Natural killer cell (primary cell): ENCODE measurements at regions not wholly inside any gene's neighbourhood (a gene's known extent, or its start where the extent isn't known, plus 50 kb on each side); places are given as distances from the start of the nearest gene placed in this dataset.

Experiments used
- ATAC-seq, 3 donors: fragments of 150-1000 bp in 2 of 3; fragments of 200-7000 bp in 1 of 3; cut with Tn5 transposase; 1 replicate in 1 of 3; 2 replicates in 2 of 3; pipeline ENCODE4 v1.10.0; 2021; ENCODE audit warnings: mild to moderate bottlenecking in 2 of 3, moderate library complexity in 2 of 3
- DNase-seq, 2 donors: peaks; one replicate each; pipeline versions ENCODE4 v3.0.0 to v3.0.0-alpha.2; 2013 to 2021; ENCODE audit warnings: mixed read lengths in 1 of 2
- H3K27ac ChIP-seq: one replicate; pipeline ENCODE4 v1.5.1; 2013; ENCODE audit warnings: mild to moderate bottlenecking, low read length
- H3K27me3 ChIP-seq: one replicate; pipeline ENCODE4 v1.6.1; 2013; ENCODE audit warnings: low read length; ENCODE audit not compliant: control insufficient read depth, insufficient read depth
- H3K36me3 ChIP-seq: one replicate; pipeline ENCODE4 v1.6.1; 2013; ENCODE audit warnings: low read length; ENCODE audit not compliant: control insufficient read depth, insufficient read depth
- H3K4me1 ChIP-seq: one replicate; pipeline ENCODE4 v1.6.1; 2013; ENCODE audit warnings: low read length; ENCODE audit not compliant: control insufficient read depth, insufficient read depth
- H3K4me3 ChIP-seq: one replicate; pipeline ENCODE4 v1.5.1; 2013; ENCODE audit warnings: low read length
- H3K9me3 ChIP-seq: one replicate; pipeline ENCODE4 v1.6.1; 2013; ENCODE audit warnings: low read length; ENCODE audit not compliant: control insufficient read depth, insufficient read depth
- H3K27ac Mint-ChIP-seq, 2 donors: one replicate each; pipeline ENCODE4 v1.8.0; 2022; ENCODE audit warnings: mild to moderate bottlenecking in 2 of 2, mixed read lengths in 2 of 2, moderate library complexity in 1 of 2
- H3K27me3 Mint-ChIP-seq, 2 donors: one replicate each; pipeline ENCODE4 v1.8.0; 2022; ENCODE audit warnings: low read depth in 2 of 2, mixed read lengths in 2 of 2
- H3K36me3 Mint-ChIP-seq: one replicate; pipeline ENCODE4 v1.8.0; 2022; ENCODE audit warnings: mixed read lengths
- H3K4me1 Mint-ChIP-seq, 2 donors: one replicate each; pipeline ENCODE4 v1.8.0; 2022; ENCODE audit warnings: mixed read lengths in 2 of 2
- H3K4me3 Mint-ChIP-seq: one replicate; pipeline ENCODE4 v1.8.0; 2022; ENCODE audit warnings: mild to moderate bottlenecking, moderate library complexity, mixed read lengths
- H3K9me3 Mint-ChIP-seq, 2 donors: one replicate each; pipeline ENCODE4 v1.8.0; 2022; ENCODE audit warnings: mixed read lengths in 2 of 2
- CTCF ChIP-seq: fragments of 200-600 bp; IDR thresholded peaks from one replicate; pipeline ENCODE4 v1.8.0; 2022; ENCODE audit warnings: antibody characterized with exemption
- WGBS: methylation state at CpG from one replicate; pipeline ENCODE4 v1.1.7; 2013; ENCODE audit warnings: missing lambda C conversion rate; ENCODE audit not compliant: insufficient coverage; 5-methylcytosine and 5-hydroxymethylcytosine counted together
- intact Hi-C: fragments of 100-400 bp; cut with micrococcal nuclease; formaldehyde crosslinking; loops from one replicate; pipeline ENCODE4 v1.14.2; 2022

DNA sequence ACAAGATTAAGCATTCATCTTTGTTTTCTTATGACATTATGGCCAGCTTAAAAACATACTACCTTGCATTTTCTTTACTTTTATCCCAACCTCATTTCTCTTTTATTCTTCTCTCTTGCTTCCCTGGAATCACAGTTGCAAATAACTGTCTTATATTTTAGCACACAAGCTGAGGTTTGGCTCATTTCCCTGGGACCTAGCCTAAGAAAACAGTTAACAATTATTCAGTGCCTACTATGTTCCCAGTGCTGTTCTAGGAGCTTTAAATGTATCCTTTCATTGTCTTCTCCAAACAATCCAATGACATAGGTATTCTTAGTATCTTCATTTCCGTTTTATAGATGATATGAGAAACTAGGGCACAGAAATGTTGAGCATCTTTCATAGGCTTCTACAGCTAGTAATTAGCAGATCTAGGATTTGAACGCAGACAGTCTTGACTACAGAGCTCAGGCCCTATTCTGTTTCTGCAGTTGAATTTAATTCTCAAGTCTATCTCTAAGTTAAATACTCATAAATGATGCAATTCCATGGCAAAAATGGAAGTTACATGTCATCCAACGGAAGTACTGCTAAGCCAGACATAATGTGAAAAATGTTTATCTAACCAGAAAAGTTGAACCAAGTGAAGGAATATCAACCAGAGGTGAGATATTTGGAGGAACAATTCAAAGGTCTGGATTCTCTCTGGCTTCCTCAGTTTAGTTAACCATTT is 52.3 kb upstream of the MTAP start:
- Mint-ChIP-seq H3K27ac (no peak overlapping the region), H3K36me3 (no peaks in the 10 kb centered on the region), H3K27me3 (peaks cover 16 to 53% of the 10 kb centered on the region in 2 donors), H3K9me3 (no peaks in the 10 kb centered on the region), H3K4me1 (no peaks in the 10 kb centered on the region), H3K4me3 (no peak overlapping the region)
- no peaks in the 10 kb centered on the region for H3K4me1 ChIP-seq
- H3K27ac ChIP-seq, result no peak overlapping the region
- 52% methylated on average over 3 of the region's 3 CpGs for WGBS
- no peak overlapping the region for H3K4me3 ChIP-seq
- TF ChIP-seq CTCF, result no peak
- intact Hi-C loops, result no loop called here
- no peaks in the 10 kb centered on the region for H3K36me3 ChIP-seq
- H3K9me3 ChIP-seq, result no peaks in the 10 kb centered on the region
- ATAC-seq (no peak), DNase-seq (no peak)
- no peaks in the 10 kb centered on the region for H3K27me3 ChIP-seq

DNA sequence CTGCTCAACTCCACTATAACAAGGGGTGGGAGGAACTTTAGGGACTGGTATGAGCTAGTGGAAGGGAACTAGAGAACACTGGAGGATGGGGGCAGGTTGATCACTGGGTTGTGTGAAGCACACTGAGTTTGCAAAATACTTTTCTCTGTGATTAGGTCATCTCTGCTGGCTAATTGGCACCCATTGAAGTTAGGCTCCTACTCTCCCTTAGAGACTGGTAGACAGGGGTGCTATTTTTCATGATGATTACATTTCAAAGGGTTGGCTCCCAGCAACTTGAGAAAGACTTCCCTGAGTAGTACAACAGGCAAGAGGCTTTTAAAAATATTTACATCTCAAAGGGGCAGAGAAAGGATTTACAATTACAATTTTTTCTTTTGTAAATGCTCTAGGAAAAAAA is 50.4 kb upstream of the MTAP start:
- Histone ChIP-seq H3K4me1 (no peaks in the 10 kb centered on the region), H3K36me3 (no peaks in the 10 kb centered on the region), H3K9me3 (no peaks in the 10 kb centered on the region), H3K4me3 (no peak overlapping the region), H3K27me3 (no peaks in the 10 kb centered on the region), H3K27ac (no peak overlapping the region)
- intact Hi-C loops, result no loop called here
- H3K4me3 Mint-ChIP-seq, result no peak overlapping the region
- H3K9me3 Mint-ChIP-seq, result no peaks in the 10 kb centered on the region
- no peak overlapping the region for H3K27ac Mint-ChIP-seq
- TF ChIP-seq CTCF, result no peak
- no peaks in the 10 kb centered on the region for H3K36me3 Mint-ChIP-seq
- no peak for ATAC-seq
- H3K4me1 Mint-ChIP-seq, result no peaks in the 10 kb centered on the region
- peaks cover 15 to 61% of the 10 kb centered on the region in 2 donors for H3K27me3 Mint-ChIP-seq
- DNase-seq, result no peak
